Panc1 (cell line): ENCODE measurements at regions not wholly inside any gene's neighbourhood (a gene's known extent, or its start where the extent isn't known, plus 50 kb on each side); places are given as distances from the start of the nearest gene placed in this dataset.

Experiments used
- ATAC-seq: fragments of 200-7000 bp; cut with Tn5 transposase; 2 replicates; pipeline ENCODE4 v1.9.1; 2020; ENCODE audit warnings: mild to moderate bottlenecking, moderate library complexity
- BruUV-seq: library from RNA; stranded (reverse); fragments of 400-500 nt; replicated peaks from 2 replicates; lab custom pipeline; 2021; lab: Mats Ljungman, UMichigan
- CTCF ChIA-PET: fragments of 300-600 bp; sonication (Branson Sonifier 250); formaldehyde crosslinking; loops from one replicate; lab custom pipeline; 2022; ENCODE audit warnings: antibody characterized with exemption; lab: Charles Lee
- POLR2A ChIA-PET: fragments of 300-600 bp; sonication (Branson Sonifier 250); formaldehyde crosslinking; loops from one replicate; lab custom pipeline; 2022; ENCODE audit warnings: antibody characterized with exemption; lab: Charles Lee
- DNase-seq: peaks from one replicate; pipeline ENCODE4 v3.0.0-alpha.2; 2010; ENCODE audit warnings: low read depth, low spot score
- H3K27ac ChIP-seq: 2 replicates; pipeline ENCODE4 v1.5.1; 2011; ENCODE audit warnings: mild to moderate bottlenecking, low read length, inconsistent platforms
- H3K27me3 ChIP-seq: fragments of 200-500 bp; sonication (Bioruptor generic); 2 replicates; pipeline ENCODE4 v1.6.0; 2014; ENCODE audit warnings: low read length, inconsistent platforms; ENCODE audit not compliant: control insufficient read depth, insufficient read depth
- H3K36me3 ChIP-seq: fragments of 200-500 bp; sonication (Bioruptor generic); 2 replicates; pipeline ENCODE4 v1.5.1; 2014; ENCODE audit warnings: inconsistent platforms, mild to moderate bottlenecking, low read length, moderate library complexity; ENCODE audit not compliant: control insufficient read depth, insufficient read depth
- H3K4me1 ChIP-seq: 2 replicates; pipeline ENCODE4 v1.5.1; 2011; ENCODE audit warnings: inconsistent platforms, mild to moderate bottlenecking, low read length, moderate library complexity; ENCODE audit not compliant: control insufficient read depth, insufficient read depth
- H3K4me3 ChIP-seq, 2 experiments: 2 replicates each; pipeline ENCODE4 v1.5.1; 2011 to 2012; ENCODE audit warnings: low read depth in 2 of 2, low read length in 2 of 2, mild to moderate bottlenecking in 2 of 2, inconsistent platforms in 1 of 2, moderate library complexity in 1 of 2
- H3K9me3 ChIP-seq: fragments of 200-500 bp; sonication (Bioruptor generic); 2 replicates; pipeline ENCODE4 v1.5.1; 2014; ENCODE audit warnings: low read depth, mild to moderate bottlenecking, inconsistent platforms, low read length, moderate library complexity; ENCODE audit not compliant: control insufficient read depth, insufficient read depth
- POLR2AphosphoS5 ChIP-seq: IDR thresholded peaks from 2 replicates; pipeline ENCODE4 v1.6.1; 2012; ENCODE audit warnings: mild to moderate bottlenecking, low read depth, low read length, moderate library complexity
- SIN3A ChIP-seq: IDR thresholded peaks from 2 replicates; pipeline ENCODE4 v1.6.1; 2012; ENCODE audit warnings: low read depth, mild to moderate bottlenecking, low read length, moderate library complexity, borderline replicate concordance; ENCODE audit not compliant: insufficient read depth
- TCF7L2 ChIP-seq: IDR thresholded peaks from 2 replicates; pipeline ENCODE4 v1.6.1; 2011; ENCODE audit warnings: mild to moderate bottlenecking, low read depth, low read length, inconsistent platforms
- in situ Hi-C: cut with HindIII; loops from 2 replicates; pipeline ENCODE4 v1.10.0; 2016; ENCODE audit warnings: low sequenced_read_pairs, low pct_unique_long_range_greater_than_20kb
- intact Hi-C: fragments of 100-400 bp; cut with micrococcal nuclease; formaldehyde crosslinking; loops from one replicate; pipeline ENCODE4 v1.10.0; 2022; ENCODE audit not compliant: unreplicated experiment
- TF ChIP-seq, protein P1 (sequence below): fragments of 450-650 bp; IDR thresholded peaks from 2 replicates; pipeline ENCODE4 v1.5.1; 2017; ENCODE audit warnings: mild to moderate bottlenecking
- TF ChIP-seq, protein P2 (sequence below), 2 experiments: IDR thresholded peaks; 2 replicates each; pipeline ENCODE4 v1.6.1; 2011 to 2012; ENCODE audit warnings: low read depth in 2 of 2, control low read depth in 1 of 2, low read length in 1 of 2, mild to moderate bottlenecking in 1 of 2, moderate library complexity in 1 of 2; ENCODE audit not compliant: insufficient read depth in 1 of 2

DNA sequence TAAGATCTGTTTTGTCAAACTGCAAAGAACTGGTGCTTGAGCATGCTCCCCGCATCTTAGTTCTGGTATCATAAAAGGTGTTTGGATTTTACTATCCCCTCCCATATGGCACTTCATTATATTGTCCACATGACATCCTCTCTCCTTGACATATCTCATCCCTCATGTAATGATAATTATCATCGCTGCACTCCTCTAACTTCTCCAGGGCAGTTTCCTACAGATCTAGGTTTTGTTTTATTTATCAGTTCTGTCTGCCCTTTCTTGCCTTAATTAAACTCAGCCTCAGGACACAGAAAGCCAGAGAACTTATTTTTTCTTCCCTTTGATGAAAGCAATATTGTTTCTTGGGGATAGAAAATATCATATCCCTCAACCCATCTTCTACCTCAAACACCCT lies 129.6 kb upstream of the DDX18 start:
- BruUV-seq, result no TSS peak
- CTCF ChIA-PET, result no interaction called here
- intact Hi-C loops, result no loop called here
- Histone ChIP-seq H3K27ac (no peak overlapping the region), H3K4me3 (no peak overlapping the region), H3K36me3 (no peaks in the 10 kb centered on the region), H3K27me3 (no peaks in the 10 kb centered on the region), H3K9me3 (no peaks in the 10 kb centered on the region), H3K4me1 (no peaks in the 10 kb centered on the region)
- DNase-seq (no peak), ATAC-seq (no peak)
- TF ChIP-seq, protein P1, sequence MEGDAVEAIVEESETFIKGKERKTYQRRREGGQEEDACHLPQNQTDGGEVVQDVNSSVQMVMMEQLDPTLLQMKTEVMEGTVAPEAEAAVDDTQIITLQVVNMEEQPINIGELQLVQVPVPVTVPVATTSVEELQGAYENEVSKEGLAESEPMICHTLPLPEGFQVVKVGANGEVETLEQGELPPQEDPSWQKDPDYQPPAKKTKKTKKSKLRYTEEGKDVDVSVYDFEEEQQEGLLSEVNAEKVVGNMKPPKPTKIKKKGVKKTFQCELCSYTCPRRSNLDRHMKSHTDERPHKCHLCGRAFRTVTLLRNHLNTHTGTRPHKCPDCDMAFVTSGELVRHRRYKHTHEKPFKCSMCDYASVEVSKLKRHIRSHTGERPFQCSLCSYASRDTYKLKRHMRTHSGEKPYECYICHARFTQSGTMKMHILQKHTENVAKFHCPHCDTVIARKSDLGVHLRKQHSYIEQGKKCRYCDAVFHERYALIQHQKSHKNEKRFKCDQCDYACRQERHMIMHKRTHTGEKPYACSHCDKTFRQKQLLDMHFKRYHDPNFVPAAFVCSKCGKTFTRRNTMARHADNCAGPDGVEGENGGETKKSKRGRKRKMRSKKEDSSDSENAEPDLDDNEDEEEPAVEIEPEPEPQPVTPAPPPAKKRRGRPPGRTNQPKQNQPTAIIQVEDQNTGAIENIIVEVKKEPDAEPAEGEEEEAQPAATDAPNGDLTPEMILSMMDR, result no peak
- TF ChIP-seq TCF7L2 (no peak), SIN3A (no peak)
- POLR2A ChIA-PET, result no interaction called here
- in situ Hi-C loops, result no loop called here

DNA sequence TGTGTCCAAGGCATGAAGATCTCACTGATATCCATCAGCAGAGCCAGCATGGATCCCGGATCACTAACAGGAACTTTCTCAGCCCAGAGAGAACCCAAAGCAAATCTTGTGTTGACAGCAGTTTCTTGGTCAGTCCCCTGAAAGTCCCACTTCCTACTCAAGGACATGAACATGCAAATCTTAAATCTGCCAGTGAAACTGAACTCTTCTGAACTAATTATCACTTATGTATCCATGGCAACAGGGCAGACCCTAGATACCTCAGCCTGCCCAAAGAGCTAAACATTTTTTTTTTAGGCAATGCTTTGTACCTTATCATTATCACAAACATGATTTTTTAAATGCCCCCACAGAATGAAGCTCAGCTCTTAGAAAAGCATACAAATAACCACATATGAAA lies 127.8 kb upstream of the DDX18 start:
- Histone ChIP-seq H3K36me3 (no peaks in the 10 kb centered on the region), H3K27me3 (no peaks in the 10 kb centered on the region), H3K27ac (no peak overlapping the region), H3K9me3 (no peaks in the 10 kb centered on the region), H3K4me3 (no peak overlapping the region), H3K4me1 (no peaks in the 10 kb centered on the region)
- ATAC-seq (no peak), DNase-seq (no peak)
- in situ Hi-C loops, result no loop called here
- ChIA-PET POLR2A (no interaction called here), CTCF (no interaction called here)
- TF ChIP-seq, protein P2, sequence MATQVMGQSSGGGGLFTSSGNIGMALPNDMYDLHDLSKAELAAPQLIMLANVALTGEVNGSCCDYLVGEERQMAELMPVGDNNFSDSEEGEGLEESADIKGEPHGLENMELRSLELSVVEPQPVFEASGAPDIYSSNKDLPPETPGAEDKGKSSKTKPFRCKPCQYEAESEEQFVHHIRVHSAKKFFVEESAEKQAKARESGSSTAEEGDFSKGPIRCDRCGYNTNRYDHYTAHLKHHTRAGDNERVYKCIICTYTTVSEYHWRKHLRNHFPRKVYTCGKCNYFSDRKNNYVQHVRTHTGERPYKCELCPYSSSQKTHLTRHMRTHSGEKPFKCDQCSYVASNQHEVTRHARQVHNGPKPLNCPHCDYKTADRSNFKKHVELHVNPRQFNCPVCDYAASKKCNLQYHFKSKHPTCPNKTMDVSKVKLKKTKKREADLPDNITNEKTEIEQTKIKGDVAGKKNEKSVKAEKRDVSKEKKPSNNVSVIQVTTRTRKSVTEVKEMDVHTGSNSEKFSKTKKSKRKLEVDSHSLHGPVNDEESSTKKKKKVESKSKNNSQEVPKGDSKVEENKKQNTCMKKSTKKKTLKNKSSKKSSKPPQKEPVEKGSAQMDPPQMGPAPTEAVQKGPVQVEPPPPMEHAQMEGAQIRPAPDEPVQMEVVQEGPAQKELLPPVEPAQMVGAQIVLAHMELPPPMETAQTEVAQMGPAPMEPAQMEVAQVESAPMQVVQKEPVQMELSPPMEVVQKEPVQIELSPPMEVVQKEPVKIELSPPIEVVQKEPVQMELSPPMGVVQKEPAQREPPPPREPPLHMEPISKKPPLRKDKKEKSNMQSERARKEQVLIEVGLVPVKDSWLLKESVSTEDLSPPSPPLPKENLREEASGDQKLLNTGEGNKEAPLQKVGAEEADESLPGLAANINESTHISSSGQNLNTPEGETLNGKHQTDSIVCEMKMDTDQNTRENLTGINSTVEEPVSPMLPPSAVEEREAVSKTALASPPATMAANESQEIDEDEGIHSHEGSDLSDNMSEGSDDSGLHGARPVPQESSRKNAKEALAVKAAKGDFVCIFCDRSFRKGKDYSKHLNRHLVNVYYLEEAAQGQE (IDR thresholded peaks at IDR 0.05; ENCODE audit: insufficient read depth in 1 of 2, low read depth in 2 of 2, low read length in 1 of 2), result no peak
- TF ChIP-seq SIN3A (no peak), POLR2AphosphoS5 (no peak), TCF7L2 (no peak)
- TF ChIP-seq, protein P1, result no peak
- intact Hi-C loops, result no loop called here
- no TSS peak for BruUV-seq

DNA sequence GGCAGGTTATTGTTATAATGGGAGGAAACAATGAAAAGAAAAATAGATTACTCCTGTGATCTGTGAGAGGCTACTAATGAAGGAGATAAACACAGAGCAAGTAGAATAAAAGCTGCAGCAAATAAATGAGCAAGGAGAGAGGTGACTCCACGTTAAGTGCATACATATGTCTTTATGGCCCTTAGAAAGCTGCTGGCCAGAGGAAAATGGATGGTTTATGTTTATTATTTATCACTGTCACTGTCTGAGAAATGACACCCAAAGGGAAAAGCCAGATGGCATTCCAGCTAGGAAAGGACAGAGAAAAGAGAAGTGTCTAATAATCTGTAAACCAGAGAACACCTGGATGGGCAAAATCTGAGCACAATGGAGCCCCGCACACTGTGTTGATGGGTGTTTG lies 122.9 kb upstream of the DDX18 start:
- BruUV-seq, result no TSS peak
- TF ChIP-seq POLR2AphosphoS5 (no peak), SIN3A (no peak), TCF7L2 (no peak)
- TF ChIP-seq, protein P2 (IDR thresholded peaks at IDR 0.05; ENCODE audit: insufficient read depth in 1 of 2, low read depth in 2 of 2, low read length in 1 of 2), result no peak
- TF ChIP-seq, protein P1, result no peak
- intact Hi-C loops, result no loop called here
- Histone ChIP-seq H3K4me3 (no peak overlapping the region), H3K9me3 (no peaks in the 10 kb centered on the region), H3K27me3 (no peaks in the 10 kb centered on the region), H3K4me1 (no peaks in the 10 kb centered on the region), H3K27ac (no peak overlapping the region), H3K36me3 (no peaks in the 10 kb centered on the region)
- in situ Hi-C loops, result no loop called here
- no peak for DNase-seq
- ChIA-PET CTCF (no interaction called here), POLR2A (no interaction called here)
- ATAC-seq, result no peak
